Natural killer cell (primary cell): ENCODE measurements at regions not wholly inside any gene's neighbourhood (a gene's known extent, or its start where the extent isn't known, plus 50 kb on each side); places are given as distances from the start of the nearest gene placed in this dataset.

ENCODE experiments used
- ATAC-seq, 3 donors: fragments of 150-1000 bp in 2 of 3; fragments of 200-7000 bp in 1 of 3; cut with Tn5 transposase; 1 replicate in 1 of 3; 2 replicates in 2 of 3; pipeline ENCODE4 v1.10.0; 2021; ENCODE audit warnings: mild to moderate bottlenecking in 2 of 3, moderate library complexity in 2 of 3
- DNase-seq, 2 donors: peaks; one replicate each; pipeline versions ENCODE4 v3.0.0 to v3.0.0-alpha.2; 2013 to 2021; ENCODE audit warnings: mixed read lengths in 1 of 2
- H3K27ac ChIP-seq: one replicate; pipeline ENCODE4 v1.5.1; 2013; ENCODE audit warnings: mild to moderate bottlenecking, low read length
- H3K27me3 ChIP-seq: one replicate; pipeline ENCODE4 v1.6.1; 2013; ENCODE audit warnings: low read length; ENCODE audit not compliant: control insufficient read depth, insufficient read depth
- H3K36me3 ChIP-seq: one replicate; pipeline ENCODE4 v1.6.1; 2013; ENCODE audit warnings: low read length; ENCODE audit not compliant: control insufficient read depth, insufficient read depth
- H3K4me1 ChIP-seq: one replicate; pipeline ENCODE4 v1.6.1; 2013; ENCODE audit warnings: low read length; ENCODE audit not compliant: control insufficient read depth, insufficient read depth
- H3K4me3 ChIP-seq: one replicate; pipeline ENCODE4 v1.5.1; 2013; ENCODE audit warnings: low read length
- H3K9me3 ChIP-seq: one replicate; pipeline ENCODE4 v1.6.1; 2013; ENCODE audit warnings: low read length; ENCODE audit not compliant: control insufficient read depth, insufficient read depth
- H3K27ac Mint-ChIP-seq, 2 donors: one replicate each; pipeline ENCODE4 v1.8.0; 2022; ENCODE audit warnings: mild to moderate bottlenecking in 2 of 2, mixed read lengths in 2 of 2, moderate library complexity in 1 of 2
- H3K27me3 Mint-ChIP-seq, 2 donors: one replicate each; pipeline ENCODE4 v1.8.0; 2022; ENCODE audit warnings: low read depth in 2 of 2, mixed read lengths in 2 of 2
- H3K36me3 Mint-ChIP-seq: one replicate; pipeline ENCODE4 v1.8.0; 2022; ENCODE audit warnings: mixed read lengths
- H3K4me1 Mint-ChIP-seq, 2 donors: one replicate each; pipeline ENCODE4 v1.8.0; 2022; ENCODE audit warnings: mixed read lengths in 2 of 2
- H3K4me3 Mint-ChIP-seq: one replicate; pipeline ENCODE4 v1.8.0; 2022; ENCODE audit warnings: mild to moderate bottlenecking, moderate library complexity, mixed read lengths
- H3K9me3 Mint-ChIP-seq, 2 donors: one replicate each; pipeline ENCODE4 v1.8.0; 2022; ENCODE audit warnings: mixed read lengths in 2 of 2
- CTCF ChIP-seq: fragments of 200-600 bp; IDR thresholded peaks from one replicate; pipeline ENCODE4 v1.8.0; 2022; ENCODE audit warnings: antibody characterized with exemption
- WGBS: methylation state at CpG from one replicate; pipeline ENCODE4 v1.1.7; 2013; ENCODE audit warnings: missing lambda C conversion rate; ENCODE audit not compliant: insufficient coverage; 5-methylcytosine and 5-hydroxymethylcytosine counted together
- intact Hi-C: fragments of 100-400 bp; cut with micrococcal nuclease; formaldehyde crosslinking; loops from one replicate; pipeline ENCODE4 v1.14.2; 2022

DNA sequence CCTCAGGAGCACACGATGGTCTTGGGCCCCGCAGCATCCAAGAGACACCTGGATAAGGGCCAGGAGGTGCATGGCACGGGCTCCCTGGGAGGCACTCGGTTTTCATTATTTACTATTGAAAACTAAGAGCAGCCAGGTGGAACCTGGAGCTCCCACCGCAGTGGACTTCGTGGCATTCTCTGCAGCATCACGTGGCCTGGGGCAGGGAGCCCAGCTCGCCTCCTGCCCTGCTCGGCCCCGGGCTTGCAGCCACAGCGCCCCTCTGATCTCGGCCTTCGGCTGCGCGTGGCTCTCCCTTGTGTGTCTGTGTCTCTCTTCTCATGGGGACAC is 121.6 kb downstream of the SIK1 start:
- no peaks in the 10 kb centered on the region for H3K36me3 Mint-ChIP-seq
- Histone ChIP-seq H3K27ac (no peak overlapping the region), H3K4me1 (peaks cover 9% of the 10 kb centered on the region), H3K36me3 (no peaks in the 10 kb centered on the region), H3K4me3 (no peak overlapping the region), H3K9me3 (no peaks in the 10 kb centered on the region), H3K27me3 (no peaks in the 10 kb centered on the region)
- WGBS = 89% methylated on average over 15 of the region's 15 CpGs
- H3K27me3 Mint-ChIP-seq = peaks cover 0 to 8% of the 10 kb centered on the region in 2 donors
- no peak overlapping the region for H3K4me3 Mint-ChIP-seq
- no peaks in the 10 kb centered on the region for H3K4me1 Mint-ChIP-seq
- H3K27ac Mint-ChIP-seq = no peak overlapping the region
- DNase-seq (no peak), ATAC-seq (no peak)
- no peak for TF ChIP-seq CTCF
- no peaks in the 10 kb centered on the region for H3K9me3 Mint-ChIP-seq
- intact Hi-C loops = no loop called here

DNA sequence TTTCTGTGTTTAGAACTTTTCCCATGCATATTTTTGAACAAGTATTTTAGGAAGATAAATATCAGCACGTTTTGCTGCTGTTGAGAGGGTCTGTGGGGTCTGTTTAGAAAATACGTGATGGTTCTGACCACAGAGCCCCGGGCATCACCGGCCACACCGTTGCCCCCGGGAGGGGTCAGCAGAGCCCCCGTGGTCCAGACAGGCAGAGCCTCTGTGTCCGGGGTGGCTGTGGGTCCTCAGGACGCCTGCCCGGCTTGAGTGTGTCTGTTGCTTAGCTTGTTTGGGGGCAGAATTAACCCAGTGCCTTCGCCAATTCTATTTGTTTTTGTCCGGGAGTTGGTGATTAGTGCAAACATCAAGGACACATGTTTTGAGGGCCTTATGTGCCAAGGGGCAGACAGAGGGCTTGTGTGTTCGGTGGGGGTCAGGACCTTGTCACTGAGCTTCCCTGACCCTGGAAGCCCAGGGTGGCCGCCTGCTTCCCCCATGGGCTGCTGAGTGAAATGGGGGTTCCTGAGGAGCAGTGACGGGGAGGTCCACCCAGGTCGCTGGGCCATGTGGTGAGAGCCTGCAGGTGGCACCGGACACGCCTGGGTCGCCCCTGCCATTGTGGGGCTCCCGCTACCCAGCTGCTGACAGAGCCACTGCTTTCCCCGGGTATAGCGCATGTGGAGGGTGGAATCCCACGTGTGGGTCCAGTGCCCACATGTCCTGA is 122.2 kb downstream of the SIK1 start:
- H3K36me3 ChIP-seq = no peaks in the 10 kb centered on the region
- DNase-seq = no peak
- no peak for ATAC-seq
- Mint-ChIP-seq H3K27me3 (peaks cover 0 to 8% of the 10 kb centered on the region in 2 donors), H3K27ac (no peak overlapping the region), H3K9me3 (no peaks in the 10 kb centered on the region), H3K4me3 (no peak overlapping the region), H3K4me1 (no peaks in the 10 kb centered on the region), H3K36me3 (no peaks in the 10 kb centered on the region)
- intact Hi-C loops = no loop called here
- no peak overlapping the region for H3K4me3 ChIP-seq
- no peaks in the 10 kb centered on the region for H3K9me3 ChIP-seq
- no peak for TF ChIP-seq CTCF
- H3K27ac ChIP-seq = no peak overlapping the region
- no peaks in the 10 kb centered on the region for H3K27me3 ChIP-seq
- H3K4me1 ChIP-seq = peaks cover 9% of the 10 kb centered on the region
- 81% methylated on average over 23 of the region's 23 CpGs for WGBS

DNA sequence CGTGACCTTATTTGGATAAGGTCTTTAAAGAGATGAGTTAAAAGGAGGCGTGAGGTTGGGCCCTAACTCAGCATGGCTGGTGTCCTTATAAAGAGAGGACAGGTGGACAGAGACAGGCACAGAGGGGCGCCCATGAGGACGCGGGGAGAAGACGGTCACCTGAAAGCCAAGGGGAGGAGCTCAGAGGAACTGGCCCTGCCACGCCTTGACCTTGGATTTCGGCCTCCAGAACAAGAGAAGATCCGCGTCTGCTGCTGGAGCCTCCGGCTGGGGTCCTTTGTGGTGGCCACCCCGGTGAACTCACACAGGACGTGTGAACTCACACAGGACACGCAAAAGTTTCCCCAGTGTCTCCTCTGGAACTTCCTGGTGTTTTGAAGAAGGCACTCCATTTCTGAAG is 122.7 kb downstream of the SIK1 start:
- H3K27ac Mint-ChIP-seq = no peak overlapping the region
- Histone ChIP-seq H3K27me3 (no peaks in the 10 kb centered on the region), H3K4me1 (peaks cover 9% of the 10 kb centered on the region), H3K9me3 (no peaks in the 10 kb centered on the region), H3K36me3 (no peaks in the 10 kb centered on the region), H3K27ac (no peak overlapping the region), H3K4me3 (no peak overlapping the region)
- no peak for DNase-seq
- no peaks in the 10 kb centered on the region for H3K36me3 Mint-ChIP-seq
- H3K4me1 Mint-ChIP-seq = no peaks in the 10 kb centered on the region
- no peak for ATAC-seq
- TF ChIP-seq CTCF = no peak
- no peaks in the 10 kb centered on the region for H3K9me3 Mint-ChIP-seq
- intact Hi-C loops = no loop called here
- H3K4me3 Mint-ChIP-seq = no peak overlapping the region
- peaks cover 0 to 8% of the 10 kb centered on the region in 2 donors for H3K27me3 Mint-ChIP-seq
- WGBS = 89% methylated on average over 14 of the region's 14 CpGs
